Thoracic aorta (tissue), 2 donors: ENCODE measurements at regions not wholly inside any gene's neighbourhood (a gene's known extent, or its start where the extent isn't known, plus 50 kb on each side); places are given as distances from the start of the nearest gene placed in this dataset.

Source experiments
- ATAC-seq: fragments of 150-250 bp; one replicate; pipeline ENCODE4 v1.8.0; 2017; ENCODE audit warnings: low read depth; ENCODE audit not compliant: insufficient number of reproducible peaks, low FRiP score
- DNase-seq: peaks from one replicate; pipeline ENCODE4 v3.0.0-alpha.2; 2020; ENCODE audit warnings: low spot score
- H3K27ac ChIP-seq, 2 donors: fragments of 200-600 bp; sonication (generic); 1 replicate in 1 of 2; 2 replicates in 1 of 2; pipeline ENCODE4 v1.5.1; 2016; ENCODE audit warnings: mild to moderate bottlenecking in 2 of 2, moderate library complexity in 2 of 2
- H3K27me3 ChIP-seq: fragments of 200-600 bp; sonication (generic); replicated peaks from 2 replicates; pipeline ENCODE4 v1.6.0; 2016; ENCODE audit warnings: mild to moderate bottlenecking; ENCODE audit not compliant: insufficient read depth
- H3K36me3 ChIP-seq: fragments of 200-600 bp; sonication (generic); one replicate; pipeline ENCODE4 v1.5.1; 2016
- H3K4me1 ChIP-seq, 2 donors: fragments of 200-600 bp; sonication (generic); 1 replicate in 1 of 2; 2 replicates in 1 of 2; pipeline versions ENCODE4 v1.5.1 to v1.6.0; 2016; ENCODE audit warnings: low read depth in 2 of 2, mild to moderate bottlenecking in 1 of 2; ENCODE audit not compliant: control insufficient read depth in 1 of 2
- H3K4me3 ChIP-seq: fragments of 200-600 bp; sonication (generic); 2 replicates; pipeline ENCODE4 v1.5.1; 2016; ENCODE audit warnings: mild to moderate bottlenecking
- H3K9me3 ChIP-seq: fragments of 200-600 bp; sonication (generic); 2 replicates; pipeline ENCODE4 v1.5.1; 2016
- CTCF ChIP-seq: fragments of 200-600 bp; sonication (generic); IDR thresholded peaks from one replicate; pipeline ENCODE4 v1.5.1; 2019; ENCODE audit warnings: antibody characterized with exemption

GRCh38 chr12:91974541-91975085 lies 171.0 kb downstream of the BTG1 start:
- Histone ChIP-seq H3K4me3 (no peak overlapping the region), H3K27ac (no peak overlapping the region), H3K4me1 (peaks cover 0 to 23% of the 10 kb centered on the region in 2 donors), H3K27me3 (no peaks in the 10 kb centered on the region), H3K36me3 (no peaks in the 10 kb centered on the region), H3K9me3 (no peaks in the 10 kb centered on the region)
- TF ChIP-seq CTCF, result no peak
- DNase-seq, result no peak
- ATAC-seq, result no peak

GRCh38 chr12:91973813-91974212 lies 171.8 kb downstream of the BTG1 start:
- ATAC-seq, result no peak

GRCh38 chr12:91972896-91973295 lies 172.8 kb downstream of the BTG1 start:
- no peaks in the 10 kb centered on the region for H3K9me3 ChIP-seq
- H3K27me3 ChIP-seq, result no peaks in the 10 kb centered on the region
- DNase-seq (no peak), ATAC-seq (no peak)
- TF ChIP-seq CTCF, result no peak
- no peak overlapping the region for H3K27ac ChIP-seq
- peaks cover 0 to 12% of the 10 kb centered on the region in 2 donors for H3K4me1 ChIP-seq
- H3K36me3 ChIP-seq, result no peaks in the 10 kb centered on the region
- no peak overlapping the region for H3K4me3 ChIP-seq

More at GRCh38 chr12:91973813-91974212, 171.8 kb downstream of the BTG1 start:
- peaks cover 0 to 20% of the 10 kb centered on the region in 2 donors for H3K4me1 ChIP-seq
- no peaks in the 10 kb centered on the region for H3K36me3 ChIP-seq
- no peak overlapping the region for H3K4me3 ChIP-seq
- no peak for DNase-seq
- H3K27me3 ChIP-seq, result no peaks in the 10 kb centered on the region
- no peak for TF ChIP-seq CTCF
- H3K9me3 ChIP-seq, result no peaks in the 10 kb centered on the region
- no peak overlapping the region for H3K27ac ChIP-seq

GRCh38 chr12:91968777-91969171 lies 176.9 kb downstream of the BTG1 start:
- Histone ChIP-seq H3K4me3 (no peak overlapping the region), H3K9me3 (no peaks in the 10 kb centered on the region), H3K27me3 (no peaks in the 10 kb centered on the region), H3K27ac (no peak overlapping the region), H3K4me1 (peaks cover 14 to 26% of the 10 kb centered on the region in 2 donors), H3K36me3 (no peaks in the 10 kb centered on the region)
- ATAC-seq (no peak), DNase-seq (no peak)
- TF ChIP-seq CTCF, result no peak

- no peaks in the 10 kb centered on the region for H3K36me3 ChIP-seq
- no peaks in the 10 kb centered on the region for H3K27me3 ChIP-seq
- peaks cover 14 to 25% of the 10 kb centered on the region in 2 donors for H3K4me1 ChIP-seq
- no peak overlapping the region for H3K4me3 ChIP-seq
- no peak for DNase-seq
- no peaks in the 10 kb centered on the region for H3K9me3 ChIP-seq
- no peak for TF ChIP-seq CTCF
- ATAC-seq, result no peak
- H3K27ac ChIP-seq, result no peak overlapping the region
Measured at GRCh38 chr12:91968076-91968776, 177.4 kb downstream of the BTG1 start.
